Activated CD8-positive, alpha-beta memory T cell treated with anti-CD3 and anti-CD28 coated beads, Interleukin-2, amount 10 ng/mL, durations not matched to agents 7 days and 5 days (primary cell): ENCODE measurements at regions not wholly inside any gene's neighbourhood (a gene's known extent, or its start where the extent isn't known, plus 50 kb on each side); places are given as distances from the start of the nearest gene placed in this dataset.

Source experiments
- ATAC-seq: fragments of 150-1000 bp; cut with Tn5 transposase; one replicate; pipeline ENCODE4 v1.10.0; 2021; ENCODE audit warnings: moderate library complexity
- CTCF ChIA-PET: fragments of 350-600 bp; sonication (Branson Sonifier 250); formaldehyde crosslinking; loops from one replicate; lab custom pipeline; 2021; ENCODE audit warnings: antibody characterized with exemption; lab: Charles Lee
- DNase-seq: peaks from one replicate; pipeline ENCODE4 v3.0.0-alpha.2; 2020
- H3K27ac Mint-ChIP-seq: one replicate; pipeline ENCODE4 v1.8.0; 2021; ENCODE audit warnings: mild to moderate bottlenecking, mixed read lengths
- H3K27me3 Mint-ChIP-seq: one replicate; pipeline ENCODE4 v1.8.0; 2021; ENCODE audit warnings: mixed read lengths
- H3K36me3 Mint-ChIP-seq: one replicate; pipeline ENCODE4 v1.8.0; 2021; ENCODE audit warnings: mild to moderate bottlenecking, mixed read lengths
- H3K4me1 Mint-ChIP-seq: one replicate; pipeline ENCODE4 v1.8.0; 2021; ENCODE audit warnings: mixed read lengths
- H3K4me3 Mint-ChIP-seq: one replicate; pipeline ENCODE4 v1.8.0; 2021; ENCODE audit warnings: mild to moderate bottlenecking, moderate library complexity, mixed read lengths
- H3K9me3 Mint-ChIP-seq: one replicate; pipeline ENCODE4 v1.8.0; 2022; ENCODE audit warnings: low read depth, mixed read lengths

- Mint-ChIP-seq H3K27ac (no peak overlapping the region), H3K36me3 (no peaks in the 10 kb centered on the region)
Measured at GRCh38 chr19:31629579-31630363, 280.5 kb upstream of the TSHZ3 start.

GRCh38 chr19:31633014-31633413 is 283.8 kb upstream of the TSHZ3 start:
- H3K4me1 Mint-ChIP-seq, result no peaks in the 10 kb centered on the region
- no peak overlapping the region for H3K27ac Mint-ChIP-seq
- CTCF ChIA-PET, result no interaction called here
- ATAC-seq, result no peak
- no peaks in the 10 kb centered on the region for H3K9me3 Mint-ChIP-seq
- H3K4me3 Mint-ChIP-seq, result no peak overlapping the region
- H3K36me3 Mint-ChIP-seq, result no peaks in the 10 kb centered on the region
- DNase-seq, result no peak
- H3K27me3 Mint-ChIP-seq, result no peaks in the 10 kb centered on the region

More at GRCh38 chr19:31629579-31630363, 280.5 kb upstream of the TSHZ3 start:
- Mint-ChIP-seq H3K4me1 (no peaks in the 10 kb centered on the region), H3K9me3 (no peaks in the 10 kb centered on the region), H3K27me3 (no peaks in the 10 kb centered on the region), H3K4me3 (no peak overlapping the region)
- ATAC-seq, result no peak
- DNase-seq, result no peak
- CTCF ChIA-PET, result no interaction called here

GRCh38 chr19:31639306-31639705 is 290.1 kb upstream of the TSHZ3 start:
- Mint-ChIP-seq H3K36me3 (no peaks in the 10 kb centered on the region), H3K27ac (no peak overlapping the region), H3K27me3 (no peaks in the 10 kb centered on the region), H3K9me3 (no peaks in the 10 kb centered on the region), H3K4me3 (no peak overlapping the region), H3K4me1 (no peaks in the 10 kb centered on the region)
- CTCF ChIA-PET, result no interaction called here
- no peak for DNase-seq
- ATAC-seq, result no peak

GRCh38 chr19:31641591-31641990 is 292.4 kb upstream of the TSHZ3 start:
- H3K4me1 Mint-ChIP-seq, result no peaks in the 10 kb centered on the region
- H3K27me3 Mint-ChIP-seq, result no peaks in the 10 kb centered on the region
- CTCF ChIA-PET, result no interaction called here
- H3K36me3 Mint-ChIP-seq, result no peaks in the 10 kb centered on the region
- no peak for DNase-seq
- no peak for ATAC-seq
- no peak overlapping the region for H3K27ac Mint-ChIP-seq
- H3K4me3 Mint-ChIP-seq, result no peak overlapping the region
- H3K9me3 Mint-ChIP-seq, result no peaks in the 10 kb centered on the region

GRCh38 chr19:31648347-31648746 is 299.1 kb upstream of the TSHZ3 start:
- CTCF ChIA-PET, result no interaction called here
- Mint-ChIP-seq H3K36me3 (no peaks in the 10 kb centered on the region), H3K27ac (no peak overlapping the region), H3K27me3 (no peaks in the 10 kb centered on the region), H3K4me3 (no peak overlapping the region), H3K9me3 (peaks cover 6% of the 10 kb centered on the region), H3K4me1 (no peaks in the 10 kb centered on the region)
- DNase-seq (no peak), ATAC-seq (no peak)

- CTCF ChIA-PET, result no interaction called here
- Mint-ChIP-seq H3K4me3 (no peak overlapping the region), H3K4me1 (no peaks in the 10 kb centered on the region), H3K9me3 (peaks cover 6% of the 10 kb centered on the region), H3K36me3 (no peaks in the 10 kb centered on the region), H3K27ac (no peak overlapping the region), H3K27me3 (no peaks in the 10 kb centered on the region)
- no peak for DNase-seq
- no peak for ATAC-seq
Measured at GRCh38 chr19:31656507-31656906, 307.3 kb upstream of the TSHZ3 start.

GRCh38 chr19:31658993-31659896 is 310.0 kb upstream of the TSHZ3 start:
- no peak for ATAC-seq
- Mint-ChIP-seq H3K4me1 (no peaks in the 10 kb centered on the region), H3K27ac (no peak overlapping the region), H3K36me3 (no peaks in the 10 kb centered on the region), H3K9me3 (peaks cover 6% of the 10 kb centered on the region), H3K27me3 (no peaks in the 10 kb centered on the region), H3K4me3 (no peak overlapping the region)
- CTCF ChIA-PET, result no interaction called here
- no peak for DNase-seq

GRCh38 chr19:31659897-31660210 is 310.6 kb upstream of the TSHZ3 start:
- H3K4me3 Mint-ChIP-seq, result no peak overlapping the region
- H3K4me1 Mint-ChIP-seq, result no peaks in the 10 kb centered on the region
- H3K27me3 Mint-ChIP-seq, result no peaks in the 10 kb centered on the region
- H3K27ac Mint-ChIP-seq, result no peak overlapping the region
- H3K36me3 Mint-ChIP-seq, result no peaks in the 10 kb centered on the region
- ATAC-seq (no peak), DNase-seq (no peak)
- H3K9me3 Mint-ChIP-seq, result peaks cover 2% of the 10 kb centered on the region
- CTCF ChIA-PET, result no interaction called here

GRCh38 chr19:31664096-31664495 is 314.9 kb upstream of the TSHZ3 start:
- H3K4me1 Mint-ChIP-seq, result no peaks in the 10 kb centered on the region
- H3K36me3 Mint-ChIP-seq, result no peaks in the 10 kb centered on the region
- no peak overlapping the region for H3K4me3 Mint-ChIP-seq
- CTCF ChIA-PET, result no interaction called here
- ATAC-seq (no peak), DNase-seq (no peak)
- no peak overlapping the region for H3K27ac Mint-ChIP-seq
- no peaks in the 10 kb centered on the region for H3K27me3 Mint-ChIP-seq
- H3K9me3 Mint-ChIP-seq, result no peaks in the 10 kb centered on the region

- CTCF ChIA-PET, result no interaction called here
- Mint-ChIP-seq H3K27ac (no peak overlapping the region), H3K9me3 (no peaks in the 10 kb centered on the region), H3K27me3 (no peaks in the 10 kb centered on the region), H3K4me3 (no peak overlapping the region), H3K4me1 (no peaks in the 10 kb centered on the region), H3K36me3 (no peaks in the 10 kb centered on the region)
- DNase-seq (no peak), ATAC-seq (no peak)
Measured at GRCh38 chr19:31664997-31665396, 315.8 kb upstream of the TSHZ3 start.

- H3K4me3 Mint-ChIP-seq, result no peak overlapping the region
- DNase-seq, result no peak
- no peak for ATAC-seq
- no peak overlapping the region for H3K27ac Mint-ChIP-seq
- H3K4me1 Mint-ChIP-seq, result no peaks in the 10 kb centered on the region
- CTCF ChIA-PET, result no interaction called here
- no peaks in the 10 kb centered on the region for H3K9me3 Mint-ChIP-seq
- no peaks in the 10 kb centered on the region for H3K27me3 Mint-ChIP-seq
- H3K36me3 Mint-ChIP-seq, result no peaks in the 10 kb centered on the region
Measured at GRCh38 chr19:31666126-31666525, 316.9 kb upstream of the TSHZ3 start.

GRCh38 chr19:31667106-31667505 is 317.9 kb upstream of the TSHZ3 start:
- Mint-ChIP-seq H3K27ac (no peak overlapping the region), H3K9me3 (no peaks in the 10 kb centered on the region), H3K4me3 (no peak overlapping the region), H3K36me3 (no peaks in the 10 kb centered on the region), H3K4me1 (no peaks in the 10 kb centered on the region), H3K27me3 (no peaks in the 10 kb centered on the region)
- CTCF ChIA-PET, result no interaction called here
- ATAC-seq (no peak), DNase-seq (no peak)

- H3K27me3 Mint-ChIP-seq, result no peaks in the 10 kb centered on the region
- H3K27ac Mint-ChIP-seq, result no peak overlapping the region
- ATAC-seq, result no peak
- no peak for DNase-seq
- no peaks in the 10 kb centered on the region for H3K36me3 Mint-ChIP-seq
- no peak overlapping the region for H3K4me3 Mint-ChIP-seq
- no peaks in the 10 kb centered on the region for H3K4me1 Mint-ChIP-seq
- CTCF ChIA-PET, result no interaction called here
- H3K9me3 Mint-ChIP-seq, result no peaks in the 10 kb centered on the region
Measured at GRCh38 chr19:31668921-31669320, 319.7 kb upstream of the TSHZ3 start.

- Mint-ChIP-seq H3K4me1 (no peaks in the 10 kb centered on the region), H3K36me3 (no peaks in the 10 kb centered on the region), H3K27ac (no peak overlapping the region), H3K4me3 (no peak overlapping the region), H3K9me3 (no peaks in the 10 kb centered on the region), H3K27me3 (no peaks in the 10 kb centered on the region)
- CTCF ChIA-PET, result no interaction called here
- no peak for ATAC-seq
- no peak for DNase-seq
Measured at GRCh38 chr19:31670931-31671330, 321.7 kb upstream of the TSHZ3 start.
